ENCODE measurements at regions not wholly inside any gene's neighbourhood (a gene's known extent, or its start where the extent isn't known, plus 50 kb on each side); places are given as distances from the start of the nearest gene placed in this dataset.

- TF ChIP-seq CTCF (IDR thresholded peaks at IDR 0.05) (no peak), POLR2A (IDR thresholded peaks at IDR 0.05) (no peak), POLR2AphosphoS5 (IDR thresholded peaks at IDR 0.05) (no peak)
Observed at GRCh38 chr7:41058986-41059741, 643.7 kb downstream of the INHBA start.
